ENCODE measurements at regions not wholly inside any gene's neighbourhood (a gene's known extent, or its start where the extent isn't known, plus 50 kb on each side); places are given as distances from the start of the nearest gene placed in this dataset.

GRCh38 chr12:91418221-91419090 lies 235.8 kb upstream of the DCN start:
- no peak overlapping the region for H3K4me3 Mint-ChIP-seq
- peaks cover 34% of the 10 kb centered on the region for H3K4me1 Mint-ChIP-seq
- H3K9me3 Mint-ChIP-seq, result no peaks in the 10 kb centered on the region
- DNase-seq (ENCODE audit: low spot score in 2 of 2, unreplicated experiment in 2 of 2), result no peak
- H3K36me3 Mint-ChIP-seq, result no peaks in the 10 kb centered on the region
- no peaks in the 10 kb centered on the region for H3K27me3 Mint-ChIP-seq (ENCODE audit: low read depth)
- H3K27ac Mint-ChIP-seq, result no peak overlapping the region
- TF ChIP-seq CTCF (IDR thresholded peaks at IDR 0.05; ENCODE audit: unreplicated experiment), result no peak

GRCh38 chr12:91417650-91418049 lies 235.0 kb upstream of the DCN start:
- DNase-seq (ENCODE audit: low spot score in 2 of 2, unreplicated experiment in 2 of 2), result no peak
- Mint-ChIP-seq H3K27me3 (ENCODE audit: low read depth) (no peaks in the 10 kb centered on the region), H3K9me3 (no peaks in the 10 kb centered on the region), H3K36me3 (no peaks in the 10 kb centered on the region), H3K27ac (no peak overlapping the region), H3K4me3 (no peak overlapping the region), H3K4me1 (peaks cover 29% of the 10 kb centered on the region)
- TF ChIP-seq CTCF (IDR thresholded peaks at IDR 0.05; ENCODE audit: unreplicated experiment), result no peak

GRCh38 chr12:91414636-91415035 lies 232.0 kb upstream of the DCN start:
- TF ChIP-seq CTCF (IDR thresholded peaks at IDR 0.05; ENCODE audit: unreplicated experiment), result no peak
- Mint-ChIP-seq H3K4me3 (no peak overlapping the region), H3K4me1 (peaks cover 33% of the 10 kb centered on the region), H3K9me3 (no peaks in the 10 kb centered on the region), H3K27ac (no peak overlapping the region), H3K36me3 (no peaks in the 10 kb centered on the region), H3K27me3 (ENCODE audit: low read depth) (no peaks in the 10 kb centered on the region)
- DNase-seq (ENCODE audit: low spot score in 2 of 2, unreplicated experiment in 2 of 2), result no peak

GRCh38 chr12:91413581-91414546 lies 231.2 kb upstream of the DCN start:
- no peaks in the 10 kb centered on the region for H3K36me3 Mint-ChIP-seq
- H3K27me3 Mint-ChIP-seq (ENCODE audit: low read depth), result no peaks in the 10 kb centered on the region
- peaks cover 33% of the 10 kb centered on the region for H3K4me1 Mint-ChIP-seq
- TF ChIP-seq CTCF (IDR thresholded peaks at IDR 0.05; ENCODE audit: unreplicated experiment), result no peak
- H3K9me3 Mint-ChIP-seq, result no peaks in the 10 kb centered on the region
- no peak overlapping the region for H3K4me3 Mint-ChIP-seq
- H3K27ac Mint-ChIP-seq, result peak overlapping the region; percentile 63
- DNase-seq (ENCODE audit: low spot score in 2 of 2, unreplicated experiment in 2 of 2), result no peak

GRCh38 chr12:91406920-91407341 lies 224.3 kb upstream of the DCN start:
- Mint-ChIP-seq H3K27me3 (ENCODE audit: low read depth) (no peaks in the 10 kb centered on the region), H3K4me3 (no peak overlapping the region)
- DNase-seq (ENCODE audit: low spot score in 2 of 2, unreplicated experiment in 2 of 2), result no peak

More at GRCh38 chr12:91406920-91407341, 224.3 kb upstream of the DCN start:
- TF ChIP-seq CTCF (IDR thresholded peaks at IDR 0.05; ENCODE audit: unreplicated experiment), result no peak
- no peaks in the 10 kb centered on the region for H3K36me3 Mint-ChIP-seq
- H3K27ac Mint-ChIP-seq, result no peak overlapping the region
- peaks cover 11% of the 10 kb centered on the region for H3K9me3 Mint-ChIP-seq
- peaks cover 7% of the 10 kb centered on the region for H3K4me1 Mint-ChIP-seq

All from mesothelial cell of epicardium (in vitro differentiated cells).